ENCODE measurements at regions not wholly inside any gene's neighbourhood (a gene's known extent, or its start where the extent isn't known, plus 50 kb on each side); places are given as distances from the start of the nearest gene placed in this dataset.

DNA sequence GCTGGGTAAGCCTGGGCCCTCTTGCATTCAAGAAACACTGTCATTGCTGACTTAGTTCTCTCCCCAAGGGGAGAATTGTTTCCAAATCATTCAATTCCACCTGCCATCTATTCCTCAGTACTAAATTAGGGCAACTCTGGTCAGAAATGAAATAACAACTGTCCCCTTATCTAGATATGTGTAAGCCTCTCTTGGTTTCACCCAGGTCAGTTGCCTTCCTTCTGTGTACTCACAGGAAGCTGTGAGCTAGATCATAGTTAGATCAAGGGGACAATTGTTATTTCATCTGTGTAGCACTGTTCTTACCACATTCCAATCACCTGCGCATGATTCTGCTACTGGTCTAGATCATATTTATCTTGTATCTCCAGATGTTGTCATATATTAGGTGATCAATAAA, 483.0 kb upstream of the SORCS1 start:
- no peaks in the 10 kb centered on the region for H3K4me1 ChIP-seq (ENCODE audit: control insufficient read depth in 1 of 2, insufficient read depth in 2 of 2, low read length in 2 of 2)
- no peak overlapping the region for H3K4me3 ChIP-seq (ENCODE audit: low read depth in 1 of 2, low read length in 2 of 2)
- no peaks in the 10 kb centered on the region for H3K27me3 ChIP-seq (ENCODE audit: control insufficient read depth in 1 of 2, insufficient read depth in 2 of 2, low read length in 2 of 2)
- no peak overlapping the region for H3K27ac ChIP-seq (ENCODE audit: low read depth, low read length)
- H3K9me3 ChIP-seq (ENCODE audit: control insufficient read depth in 1 of 2, low read length in 2 of 2): no peaks in the 10 kb centered on the region
- no peak overlapping the region for H3K9ac ChIP-seq (ENCODE audit: low read depth in 1 of 2, low read length in 2 of 2)
- no peaks in the 10 kb centered on the region for H3K36me3 ChIP-seq (ENCODE audit: control insufficient read depth in 1 of 2, insufficient read depth in 2 of 2, low read length in 2 of 2)

DNA sequence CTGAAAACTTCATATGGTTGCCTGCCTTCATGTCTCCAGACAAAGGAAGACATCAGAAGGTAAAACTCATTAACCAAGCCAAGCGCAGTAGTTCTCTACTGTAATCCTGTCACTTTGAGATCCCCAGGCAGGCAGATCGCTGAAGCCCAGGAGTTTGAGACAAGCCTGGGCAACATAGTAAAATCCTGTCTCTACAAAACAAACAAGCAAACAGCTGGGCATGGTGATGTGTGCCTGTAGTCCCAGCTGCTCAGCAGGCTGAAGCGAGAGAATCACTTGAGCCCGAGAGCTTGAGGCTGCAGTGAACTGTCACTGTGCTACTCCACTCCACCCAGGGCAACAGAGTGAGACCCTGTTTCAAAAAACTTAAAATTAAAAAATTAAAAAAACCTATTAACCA, 467.4 kb upstream of the SORCS1 start:
- Histone ChIP-seq H3K9me3 (ENCODE audit: control insufficient read depth in 1 of 2, low read length in 2 of 2) (no peaks in the 10 kb centered on the region), H3K27me3 (ENCODE audit: control insufficient read depth in 1 of 2, insufficient read depth in 2 of 2, low read length in 2 of 2) (no peaks in the 10 kb centered on the region), H3K36me3 (ENCODE audit: control insufficient read depth in 1 of 2, insufficient read depth in 2 of 2, low read length in 2 of 2) (no peaks in the 10 kb centered on the region), H3K4me3 (ENCODE audit: low read depth in 1 of 2, low read length in 2 of 2) (no peak overlapping the region), H3K9ac (ENCODE audit: low read depth in 1 of 2, low read length in 2 of 2) (no peak overlapping the region), H3K4me1 (ENCODE audit: control insufficient read depth in 1 of 2, insufficient read depth in 2 of 2, low read length in 2 of 2) (no peaks in the 10 kb centered on the region), H3K27ac (ENCODE audit: low read depth, low read length) (no peak overlapping the region)

DNA sequence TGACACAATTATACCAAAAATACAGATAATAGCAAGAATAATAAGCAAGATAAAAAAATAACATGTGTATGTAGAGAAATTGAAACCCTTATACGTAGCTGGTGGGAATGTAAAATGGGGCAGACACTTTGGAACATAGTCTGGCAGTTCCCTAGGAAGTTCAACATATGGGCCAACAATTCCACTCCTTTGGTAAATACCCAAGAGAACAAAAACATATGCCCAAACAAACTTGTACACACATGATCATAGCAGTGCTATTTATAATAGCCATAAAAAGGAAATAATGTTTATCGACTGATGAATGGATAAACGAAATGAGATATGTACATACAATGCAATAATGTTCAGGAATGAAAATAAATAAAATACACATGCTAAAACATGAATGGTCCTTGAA, 462.4 kb upstream of the SORCS1 start:
- H3K27me3 ChIP-seq (ENCODE audit: control insufficient read depth in 1 of 2, insufficient read depth in 2 of 2, low read length in 2 of 2): no peaks in the 10 kb centered on the region
- no peaks in the 10 kb centered on the region for H3K9me3 ChIP-seq (ENCODE audit: control insufficient read depth in 1 of 2, low read length in 2 of 2)
- no peaks in the 10 kb centered on the region for H3K4me1 ChIP-seq (ENCODE audit: control insufficient read depth in 1 of 2, insufficient read depth in 2 of 2, low read length in 2 of 2)
- no peak overlapping the region for H3K9ac ChIP-seq (ENCODE audit: low read depth in 1 of 2, low read length in 2 of 2)
- H3K36me3 ChIP-seq (ENCODE audit: control insufficient read depth in 1 of 2, insufficient read depth in 2 of 2, low read length in 2 of 2): no peaks in the 10 kb centered on the region
- no peak overlapping the region for H3K27ac ChIP-seq (ENCODE audit: low read depth, low read length)
- no peak overlapping the region for H3K4me3 ChIP-seq (ENCODE audit: low read depth in 1 of 2, low read length in 2 of 2)

DNA sequence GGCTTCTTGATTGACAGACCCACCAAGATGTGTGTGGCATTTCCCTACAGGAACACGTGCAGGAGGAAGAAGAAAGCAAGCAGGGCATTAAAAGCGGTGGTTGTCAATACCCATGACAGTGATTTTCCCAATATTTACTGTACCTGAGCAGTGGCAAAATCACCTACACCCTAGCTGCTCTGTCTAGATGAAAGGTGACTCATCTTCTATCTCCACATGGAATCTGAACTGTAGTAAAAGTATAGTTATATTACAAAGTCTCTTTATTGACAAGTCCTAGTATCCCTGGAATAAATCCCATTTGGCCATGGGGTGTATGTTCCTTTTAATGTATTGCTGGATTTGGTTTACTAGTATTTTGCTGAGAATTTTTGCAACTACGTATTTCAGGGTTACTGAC, 458.8 kb upstream of the SORCS1 start:
- no peak overlapping the region for H3K27ac ChIP-seq (ENCODE audit: low read depth, low read length)
- H3K4me1 ChIP-seq (ENCODE audit: control insufficient read depth in 1 of 2, insufficient read depth in 2 of 2, low read length in 2 of 2): no peaks in the 10 kb centered on the region
- H3K9ac ChIP-seq (ENCODE audit: low read depth in 1 of 2, low read length in 2 of 2): no peak overlapping the region
- no peaks in the 10 kb centered on the region for H3K9me3 ChIP-seq (ENCODE audit: control insufficient read depth in 1 of 2, low read length in 2 of 2)
- no peak overlapping the region for H3K4me3 ChIP-seq (ENCODE audit: low read depth in 1 of 2, low read length in 2 of 2)
- no peaks in the 10 kb centered on the region for H3K36me3 ChIP-seq (ENCODE audit: control insufficient read depth in 1 of 2, insufficient read depth in 2 of 2, low read length in 2 of 2)
- H3K27me3 ChIP-seq (ENCODE audit: control insufficient read depth in 1 of 2, insufficient read depth in 2 of 2, low read length in 2 of 2): no peaks in the 10 kb centered on the region

DNA sequence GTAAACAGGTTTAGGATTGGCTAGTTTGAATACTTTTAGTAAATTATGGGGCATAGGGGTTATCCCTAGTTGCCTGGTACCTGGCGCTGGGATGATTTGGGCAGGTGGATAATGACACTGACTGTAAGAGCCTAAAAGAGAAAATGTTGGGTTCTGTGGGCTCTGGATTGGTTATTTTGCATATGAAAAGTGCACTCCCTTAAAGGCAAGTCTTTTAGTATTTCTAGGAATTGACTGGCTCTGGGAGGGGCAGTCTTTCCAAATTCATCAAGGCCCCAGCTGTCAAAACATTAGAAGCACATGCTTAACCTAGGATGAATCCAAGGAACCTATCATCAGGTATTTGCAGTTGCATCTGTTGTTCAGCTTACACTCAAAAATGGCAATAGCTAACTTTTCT, 454.6 kb upstream of the SORCS1 start:
- H3K9ac ChIP-seq (ENCODE audit: low read depth in 1 of 2, low read length in 2 of 2): no peak overlapping the region

DNA sequence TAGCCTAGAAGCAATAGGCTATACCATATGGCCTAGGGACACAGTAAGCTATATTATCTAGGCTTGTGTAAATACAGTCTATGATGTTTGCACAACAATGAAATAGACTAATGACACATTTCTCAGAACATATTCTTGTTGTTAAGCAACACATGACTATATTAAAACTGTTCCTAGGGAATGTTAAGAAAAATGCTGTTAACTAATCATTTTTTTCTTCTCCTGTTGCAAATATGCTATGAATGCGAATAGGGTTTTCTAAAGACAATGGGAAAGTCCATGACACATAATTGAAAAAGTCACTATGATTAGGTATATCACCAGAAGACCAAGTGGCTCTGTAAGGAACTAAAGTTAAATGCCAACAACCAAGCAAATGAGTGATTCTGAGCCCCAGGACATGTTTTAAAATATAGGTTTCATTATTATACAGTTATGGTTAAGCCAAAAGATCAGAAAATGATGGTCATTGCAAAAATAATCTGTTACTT, 454.0 kb upstream of the SORCS1 start:
- no peaks in the 10 kb centered on the region for H3K4me1 ChIP-seq (ENCODE audit: control insufficient read depth in 1 of 2, insufficient read depth in 2 of 2, low read length in 2 of 2)
- H3K4me3 ChIP-seq (ENCODE audit: low read depth in 1 of 2, low read length in 2 of 2): no peak overlapping the region
- H3K9ac ChIP-seq (ENCODE audit: low read depth in 1 of 2, low read length in 2 of 2): no peak overlapping the region
- no peaks in the 10 kb centered on the region for H3K27me3 ChIP-seq (ENCODE audit: control insufficient read depth in 1 of 2, insufficient read depth in 2 of 2, low read length in 2 of 2)
- no peaks in the 10 kb centered on the region for H3K9me3 ChIP-seq (ENCODE audit: control insufficient read depth in 1 of 2, low read length in 2 of 2)
- H3K27ac ChIP-seq (ENCODE audit: low read depth, low read length): no peak overlapping the region
- H3K36me3 ChIP-seq (ENCODE audit: control insufficient read depth in 1 of 2, insufficient read depth in 2 of 2, low read length in 2 of 2): no peaks in the 10 kb centered on the region

More for the DNA sequence above, 454.6 kb upstream of the SORCS1 start:
- no peaks in the 10 kb centered on the region for H3K27me3 ChIP-seq (ENCODE audit: control insufficient read depth in 1 of 2, insufficient read depth in 2 of 2, low read length in 2 of 2)
- H3K27ac ChIP-seq (ENCODE audit: low read depth, low read length): no peak overlapping the region
- no peaks in the 10 kb centered on the region for H3K36me3 ChIP-seq (ENCODE audit: control insufficient read depth in 1 of 2, insufficient read depth in 2 of 2, low read length in 2 of 2)
- H3K4me3 ChIP-seq (ENCODE audit: low read depth in 1 of 2, low read length in 2 of 2): no peak overlapping the region
- no peaks in the 10 kb centered on the region for H3K4me1 ChIP-seq (ENCODE audit: control insufficient read depth in 1 of 2, insufficient read depth in 2 of 2, low read length in 2 of 2)
- H3K9me3 ChIP-seq (ENCODE audit: control insufficient read depth in 1 of 2, low read length in 2 of 2): no peaks in the 10 kb centered on the region

DNA sequence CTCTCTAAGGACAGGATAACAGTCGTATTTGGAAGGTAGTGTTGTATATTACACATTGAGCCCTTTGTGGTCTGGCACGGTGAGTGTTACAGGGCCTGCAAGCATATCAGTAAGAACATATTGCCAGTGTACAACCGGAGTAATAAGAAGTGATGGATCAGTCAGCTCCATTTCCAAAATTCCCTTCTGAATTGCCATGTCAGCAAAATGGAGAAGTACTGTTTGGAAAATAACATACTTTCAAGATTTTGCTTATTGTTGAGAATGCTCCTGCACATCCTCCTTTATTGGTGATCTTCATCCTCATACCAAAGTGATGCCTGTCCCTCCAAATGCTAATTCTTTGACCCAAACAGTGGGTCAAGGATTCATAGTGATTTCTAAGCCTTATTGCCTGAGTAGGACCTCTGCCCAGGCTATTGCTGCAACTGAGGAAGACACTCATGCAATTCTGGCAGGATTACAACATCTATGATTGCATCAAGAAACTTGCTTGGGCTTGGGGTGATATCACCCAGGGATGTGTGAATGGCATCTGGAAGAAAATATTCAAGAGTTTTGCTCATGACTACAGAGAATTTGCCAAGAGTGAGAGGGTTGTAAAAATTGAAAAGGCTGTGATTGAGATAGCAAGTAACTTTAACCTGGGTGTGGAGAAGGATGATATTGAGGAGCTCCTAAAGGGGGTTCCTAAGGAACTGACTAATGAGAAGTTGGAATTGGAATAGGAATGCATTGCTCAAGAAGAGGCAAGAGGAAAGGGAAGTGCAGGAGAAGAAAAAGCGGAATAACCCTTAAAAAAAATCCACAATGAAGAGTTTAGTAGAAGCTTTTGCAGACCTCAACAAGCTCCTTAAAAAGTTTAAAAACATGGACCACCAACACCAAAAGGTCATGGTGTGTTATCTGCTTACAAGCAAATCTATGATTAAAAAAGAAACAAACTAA, 452.2 kb upstream of the SORCS1 start:
- no peak overlapping the region for H3K9ac ChIP-seq (ENCODE audit: low read depth in 1 of 2, low read length in 2 of 2)
- H3K4me3 ChIP-seq (ENCODE audit: low read depth in 1 of 2, low read length in 2 of 2): no peak overlapping the region
- H3K4me1 ChIP-seq (ENCODE audit: control insufficient read depth in 1 of 2, insufficient read depth in 2 of 2, low read length in 2 of 2): no peaks in the 10 kb centered on the region
- no peaks in the 10 kb centered on the region for H3K27me3 ChIP-seq (ENCODE audit: control insufficient read depth in 1 of 2, insufficient read depth in 2 of 2, low read length in 2 of 2)
- H3K36me3 ChIP-seq (ENCODE audit: control insufficient read depth in 1 of 2, insufficient read depth in 2 of 2, low read length in 2 of 2): no peaks in the 10 kb centered on the region
- no peaks in the 10 kb centered on the region for H3K9me3 ChIP-seq (ENCODE audit: control insufficient read depth in 1 of 2, low read length in 2 of 2)
- H3K27ac ChIP-seq (ENCODE audit: low read depth, low read length): no peak overlapping the region

DNA sequence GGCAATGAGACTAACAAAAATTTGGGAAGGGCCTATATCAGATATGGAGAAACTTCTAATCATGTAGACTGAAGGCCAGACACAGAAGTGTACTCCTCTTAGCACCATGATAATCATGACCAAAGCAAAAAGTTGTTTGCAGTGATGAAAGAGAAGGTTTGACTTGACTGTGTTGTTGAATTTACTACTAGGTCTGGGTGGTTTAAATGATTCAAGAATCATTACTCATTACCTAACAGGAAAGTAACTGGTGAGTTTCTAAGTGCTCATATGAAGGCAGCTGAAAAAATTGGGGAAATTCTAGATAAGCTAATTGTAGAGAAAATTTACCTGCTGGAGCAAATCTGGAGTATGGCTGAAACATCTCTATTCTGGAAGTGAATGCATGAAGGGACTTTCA, 451.5 kb upstream of the SORCS1 start:
- Histone ChIP-seq H3K36me3 (ENCODE audit: control insufficient read depth in 1 of 2, insufficient read depth in 2 of 2, low read length in 2 of 2) (no peaks in the 10 kb centered on the region), H3K9ac (ENCODE audit: low read depth in 1 of 2, low read length in 2 of 2) (no peak overlapping the region), H3K27me3 (ENCODE audit: control insufficient read depth in 1 of 2, insufficient read depth in 2 of 2, low read length in 2 of 2) (no peaks in the 10 kb centered on the region), H3K27ac (ENCODE audit: low read depth, low read length) (no peak overlapping the region), H3K4me3 (ENCODE audit: low read depth in 1 of 2, low read length in 2 of 2) (no peak overlapping the region), H3K4me1 (ENCODE audit: control insufficient read depth in 1 of 2, insufficient read depth in 2 of 2, low read length in 2 of 2) (no peaks in the 10 kb centered on the region), H3K9me3 (ENCODE audit: control insufficient read depth in 1 of 2, low read length in 2 of 2) (no peaks in the 10 kb centered on the region)

DNA sequence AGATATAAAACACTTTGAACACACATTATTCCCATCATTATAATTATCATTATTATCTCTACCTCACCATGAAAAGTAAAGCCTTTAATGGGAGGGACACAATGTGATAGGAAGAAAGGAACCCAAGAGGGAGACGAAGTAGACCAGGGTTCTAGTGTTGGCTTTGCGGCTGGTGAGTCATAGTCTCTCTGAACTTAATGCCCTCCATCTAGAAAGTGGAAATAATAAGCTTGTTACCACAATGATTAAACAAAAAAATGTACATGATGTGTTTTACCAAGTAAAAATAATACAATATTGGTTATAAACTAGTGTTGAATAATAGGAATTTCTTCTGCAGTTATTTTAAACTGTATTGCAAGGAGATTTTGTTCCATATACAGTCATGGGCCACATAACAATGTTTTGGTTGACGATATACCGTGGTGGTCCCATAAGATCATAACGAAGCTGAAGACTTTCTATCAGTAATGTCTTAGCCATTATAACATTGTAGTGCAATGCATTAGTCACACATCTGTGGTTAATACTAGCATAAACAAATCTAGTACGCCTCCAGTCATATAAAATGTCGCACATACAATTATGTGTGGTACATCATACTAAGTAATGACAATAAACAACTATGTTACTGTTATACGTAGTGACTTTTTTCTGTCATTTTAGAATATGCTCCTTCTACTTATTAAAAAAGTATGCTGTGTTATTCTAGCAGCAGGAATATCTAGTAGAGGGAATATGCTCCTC, 450.6 kb upstream of the SORCS1 start:
- Histone ChIP-seq H3K4me1 (ENCODE audit: control insufficient read depth in 1 of 2, insufficient read depth in 2 of 2, low read length in 2 of 2) (no peaks in the 10 kb centered on the region), H3K27me3 (ENCODE audit: control insufficient read depth in 1 of 2, insufficient read depth in 2 of 2, low read length in 2 of 2) (no peaks in the 10 kb centered on the region), H3K4me3 (ENCODE audit: low read depth in 1 of 2, low read length in 2 of 2) (no peak overlapping the region), H3K27ac (ENCODE audit: low read depth, low read length) (no peak overlapping the region), H3K9ac (ENCODE audit: low read depth in 1 of 2, low read length in 2 of 2) (no peak overlapping the region), H3K36me3 (ENCODE audit: control insufficient read depth in 1 of 2, insufficient read depth in 2 of 2, low read length in 2 of 2) (no peaks in the 10 kb centered on the region), H3K9me3 (ENCODE audit: control insufficient read depth in 1 of 2, low read length in 2 of 2) (no peaks in the 10 kb centered on the region)

DNA sequence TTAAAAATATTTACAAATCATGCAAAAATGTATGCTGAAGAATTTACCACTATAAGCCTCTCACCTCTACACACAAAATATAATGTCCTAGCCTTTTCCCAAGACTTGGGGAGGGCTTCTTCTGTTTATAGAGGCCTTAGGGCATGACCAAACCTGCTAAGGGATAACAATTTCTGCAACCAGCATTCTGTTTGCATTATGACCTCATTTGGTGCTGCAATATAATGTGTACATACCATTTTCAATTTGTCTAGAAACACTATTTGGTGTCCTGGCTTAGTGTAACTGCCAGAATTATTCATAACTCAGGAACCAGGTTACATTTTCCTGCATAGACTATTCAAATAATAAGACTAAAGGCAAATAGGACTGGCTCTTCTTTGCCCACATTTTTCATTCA, 446.6 kb upstream of the SORCS1 start:
- H3K27ac ChIP-seq (ENCODE audit: low read depth, low read length): no peak overlapping the region
- H3K36me3 ChIP-seq (ENCODE audit: control insufficient read depth in 1 of 2, insufficient read depth in 2 of 2, low read length in 2 of 2): no peaks in the 10 kb centered on the region
- H3K9ac ChIP-seq (ENCODE audit: low read depth in 1 of 2, low read length in 2 of 2): no peak overlapping the region
- no peaks in the 10 kb centered on the region for H3K4me1 ChIP-seq (ENCODE audit: control insufficient read depth in 1 of 2, insufficient read depth in 2 of 2, low read length in 2 of 2)
- H3K9me3 ChIP-seq (ENCODE audit: control insufficient read depth in 1 of 2, low read length in 2 of 2): no peaks in the 10 kb centered on the region
- H3K4me3 ChIP-seq (ENCODE audit: low read depth in 1 of 2, low read length in 2 of 2): no peak overlapping the region
- H3K27me3 ChIP-seq (ENCODE audit: control insufficient read depth in 1 of 2, insufficient read depth in 2 of 2, low read length in 2 of 2): no peaks in the 10 kb centered on the region

Measured in duodenal mucosa (tissue), 2 donors.